GM23338 (cell line): ENCODE measurements at regions not wholly inside any gene's neighbourhood (a gene's known extent, or its start where the extent isn't known, plus 50 kb on each side); places are given as distances from the start of the nearest gene placed in this dataset.

Experiments
- CREB1 ChIP-seq: fragments of 250-450 bp; sonication (Bioruptor Pico); IDR thresholded peaks from 2 replicates; pipeline ENCODE4 v1.5.0; 2020; ENCODE audit warnings: low read depth, mild to moderate bottlenecking, moderate library complexity
- ETS1 ChIP-seq: IDR thresholded peaks from 2 replicates; pipeline ENCODE4 v1.6.1; 2016; ENCODE audit warnings: antibody characterized with exemption
- EZH2 ChIP-seq: fragments of 200-600 bp; sonication (generic); IDR thresholded peaks from one replicate; pipeline ENCODE4 v1.8.0; 2017; ENCODE audit warnings: antibody characterized with exemption, mild to moderate bottlenecking, low read depth; ENCODE audit not compliant: unreplicated experiment
- EZH2phosphoT487 ChIP-seq: fragments of 200-600 bp; sonication (generic); IDR thresholded peaks from one replicate; pipeline ENCODE4 v1.8.1; 2018; ENCODE audit warnings: antibody characterized with exemption; ENCODE audit not compliant: unreplicated experiment
- JUNB ChIP-seq: IDR thresholded peaks from one replicate; pipeline ENCODE4 v1.6.1; 2016; ENCODE audit warnings: antibody characterized with exemption; ENCODE audit not compliant: unreplicated experiment
- NANOG ChIP-seq: IDR thresholded peaks from 2 replicates; pipeline ENCODE4 v1.6.1; 2016; ENCODE audit warnings: antibody characterized with exemption, borderline replicate concordance
- POLR2AphosphoS5 ChIP-seq: IDR thresholded peaks from 2 replicates; pipeline ENCODE4 v1.6.1; 2016; ENCODE audit warnings: antibody characterized with exemption, low read depth
- STAT1 ChIP-seq: IDR thresholded peaks from one replicate; pipeline ENCODE4 v1.6.1; 2016; ENCODE audit warnings: antibody characterized with exemption; ENCODE audit not compliant: unreplicated experiment
- ZNF114 ChIP-seq: fragments of 250-450 bp; sonication (Bioruptor Pico); IDR thresholded peaks from 2 replicates; pipeline ENCODE4 v1.5.0; 2020; ENCODE audit warnings: mild to moderate bottlenecking, moderate library complexity
- TF ChIP-seq, protein P1 (sequence below), 2 experiments: fragments of 200-600 bp in 1 of 2; sonication (generic) in 1 of 2; conservative IDR thresholded peaks; 2 replicates each; pipeline versions ENCODE4 v1.5.1 to v1.6.1; 2016 to 2017; ENCODE audit warnings: antibody characterized with exemption in 2 of 2, low read depth in 2 of 2, mild to moderate bottlenecking in 2 of 2, moderate library complexity in 1 of 2
- TF ChIP-seq, protein P2 (sequence below): fragments of 250-450 bp; sonication (Bioruptor Pico); IDR thresholded peaks from 2 replicates; pipeline ENCODE4 v1.5.0; 2020; ENCODE audit warnings: mild to moderate bottlenecking, moderate library complexity
- TF ChIP-seq, protein P3 (sequence below): IDR thresholded peaks from one replicate; pipeline ENCODE4 v1.6.1; 2018; ENCODE audit warnings: antibody characterized with exemption; ENCODE audit not compliant: unreplicated experiment

DNA sequence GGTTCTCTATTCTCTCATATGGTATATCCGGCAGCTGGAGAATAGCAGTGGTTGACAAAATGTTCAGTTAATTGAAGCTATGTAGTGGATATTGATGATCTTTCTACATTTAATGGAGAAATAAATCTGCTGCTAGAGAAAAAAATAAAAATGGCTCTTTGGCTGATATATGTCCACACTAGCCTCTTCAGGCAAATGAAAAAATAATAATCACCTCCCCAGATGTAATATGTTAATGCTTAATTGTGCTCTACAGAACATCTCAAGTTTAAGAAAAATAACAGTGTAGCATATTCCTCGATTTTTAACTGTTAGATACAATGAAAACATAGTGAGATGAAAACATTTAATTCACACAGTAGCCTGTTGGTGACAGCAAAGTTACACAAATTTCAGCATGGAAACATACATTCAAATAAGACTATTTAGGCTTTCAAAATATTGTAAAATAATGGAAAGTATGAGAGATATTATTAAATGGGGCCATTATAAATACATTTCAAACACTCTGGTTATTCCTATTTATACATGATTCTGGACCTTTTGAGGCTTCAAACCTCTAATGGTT lies 543.0 kb downstream of the MAT2B start:
- TF ChIP-seq POLR2AphosphoS5: no peak
- TF ChIP-seq, protein P1, sequence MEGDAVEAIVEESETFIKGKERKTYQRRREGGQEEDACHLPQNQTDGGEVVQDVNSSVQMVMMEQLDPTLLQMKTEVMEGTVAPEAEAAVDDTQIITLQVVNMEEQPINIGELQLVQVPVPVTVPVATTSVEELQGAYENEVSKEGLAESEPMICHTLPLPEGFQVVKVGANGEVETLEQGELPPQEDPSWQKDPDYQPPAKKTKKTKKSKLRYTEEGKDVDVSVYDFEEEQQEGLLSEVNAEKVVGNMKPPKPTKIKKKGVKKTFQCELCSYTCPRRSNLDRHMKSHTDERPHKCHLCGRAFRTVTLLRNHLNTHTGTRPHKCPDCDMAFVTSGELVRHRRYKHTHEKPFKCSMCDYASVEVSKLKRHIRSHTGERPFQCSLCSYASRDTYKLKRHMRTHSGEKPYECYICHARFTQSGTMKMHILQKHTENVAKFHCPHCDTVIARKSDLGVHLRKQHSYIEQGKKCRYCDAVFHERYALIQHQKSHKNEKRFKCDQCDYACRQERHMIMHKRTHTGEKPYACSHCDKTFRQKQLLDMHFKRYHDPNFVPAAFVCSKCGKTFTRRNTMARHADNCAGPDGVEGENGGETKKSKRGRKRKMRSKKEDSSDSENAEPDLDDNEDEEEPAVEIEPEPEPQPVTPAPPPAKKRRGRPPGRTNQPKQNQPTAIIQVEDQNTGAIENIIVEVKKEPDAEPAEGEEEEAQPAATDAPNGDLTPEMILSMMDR (conservative IDR thresholded peaks at IDR 0.05; ENCODE audit: low read depth in 2 of 2): peak in 1 of 2 experiments; percentile 50; a peak in 3 of 4 replicates
- TF ChIP-seq EZH2: no peak
- TF ChIP-seq, protein P2, sequence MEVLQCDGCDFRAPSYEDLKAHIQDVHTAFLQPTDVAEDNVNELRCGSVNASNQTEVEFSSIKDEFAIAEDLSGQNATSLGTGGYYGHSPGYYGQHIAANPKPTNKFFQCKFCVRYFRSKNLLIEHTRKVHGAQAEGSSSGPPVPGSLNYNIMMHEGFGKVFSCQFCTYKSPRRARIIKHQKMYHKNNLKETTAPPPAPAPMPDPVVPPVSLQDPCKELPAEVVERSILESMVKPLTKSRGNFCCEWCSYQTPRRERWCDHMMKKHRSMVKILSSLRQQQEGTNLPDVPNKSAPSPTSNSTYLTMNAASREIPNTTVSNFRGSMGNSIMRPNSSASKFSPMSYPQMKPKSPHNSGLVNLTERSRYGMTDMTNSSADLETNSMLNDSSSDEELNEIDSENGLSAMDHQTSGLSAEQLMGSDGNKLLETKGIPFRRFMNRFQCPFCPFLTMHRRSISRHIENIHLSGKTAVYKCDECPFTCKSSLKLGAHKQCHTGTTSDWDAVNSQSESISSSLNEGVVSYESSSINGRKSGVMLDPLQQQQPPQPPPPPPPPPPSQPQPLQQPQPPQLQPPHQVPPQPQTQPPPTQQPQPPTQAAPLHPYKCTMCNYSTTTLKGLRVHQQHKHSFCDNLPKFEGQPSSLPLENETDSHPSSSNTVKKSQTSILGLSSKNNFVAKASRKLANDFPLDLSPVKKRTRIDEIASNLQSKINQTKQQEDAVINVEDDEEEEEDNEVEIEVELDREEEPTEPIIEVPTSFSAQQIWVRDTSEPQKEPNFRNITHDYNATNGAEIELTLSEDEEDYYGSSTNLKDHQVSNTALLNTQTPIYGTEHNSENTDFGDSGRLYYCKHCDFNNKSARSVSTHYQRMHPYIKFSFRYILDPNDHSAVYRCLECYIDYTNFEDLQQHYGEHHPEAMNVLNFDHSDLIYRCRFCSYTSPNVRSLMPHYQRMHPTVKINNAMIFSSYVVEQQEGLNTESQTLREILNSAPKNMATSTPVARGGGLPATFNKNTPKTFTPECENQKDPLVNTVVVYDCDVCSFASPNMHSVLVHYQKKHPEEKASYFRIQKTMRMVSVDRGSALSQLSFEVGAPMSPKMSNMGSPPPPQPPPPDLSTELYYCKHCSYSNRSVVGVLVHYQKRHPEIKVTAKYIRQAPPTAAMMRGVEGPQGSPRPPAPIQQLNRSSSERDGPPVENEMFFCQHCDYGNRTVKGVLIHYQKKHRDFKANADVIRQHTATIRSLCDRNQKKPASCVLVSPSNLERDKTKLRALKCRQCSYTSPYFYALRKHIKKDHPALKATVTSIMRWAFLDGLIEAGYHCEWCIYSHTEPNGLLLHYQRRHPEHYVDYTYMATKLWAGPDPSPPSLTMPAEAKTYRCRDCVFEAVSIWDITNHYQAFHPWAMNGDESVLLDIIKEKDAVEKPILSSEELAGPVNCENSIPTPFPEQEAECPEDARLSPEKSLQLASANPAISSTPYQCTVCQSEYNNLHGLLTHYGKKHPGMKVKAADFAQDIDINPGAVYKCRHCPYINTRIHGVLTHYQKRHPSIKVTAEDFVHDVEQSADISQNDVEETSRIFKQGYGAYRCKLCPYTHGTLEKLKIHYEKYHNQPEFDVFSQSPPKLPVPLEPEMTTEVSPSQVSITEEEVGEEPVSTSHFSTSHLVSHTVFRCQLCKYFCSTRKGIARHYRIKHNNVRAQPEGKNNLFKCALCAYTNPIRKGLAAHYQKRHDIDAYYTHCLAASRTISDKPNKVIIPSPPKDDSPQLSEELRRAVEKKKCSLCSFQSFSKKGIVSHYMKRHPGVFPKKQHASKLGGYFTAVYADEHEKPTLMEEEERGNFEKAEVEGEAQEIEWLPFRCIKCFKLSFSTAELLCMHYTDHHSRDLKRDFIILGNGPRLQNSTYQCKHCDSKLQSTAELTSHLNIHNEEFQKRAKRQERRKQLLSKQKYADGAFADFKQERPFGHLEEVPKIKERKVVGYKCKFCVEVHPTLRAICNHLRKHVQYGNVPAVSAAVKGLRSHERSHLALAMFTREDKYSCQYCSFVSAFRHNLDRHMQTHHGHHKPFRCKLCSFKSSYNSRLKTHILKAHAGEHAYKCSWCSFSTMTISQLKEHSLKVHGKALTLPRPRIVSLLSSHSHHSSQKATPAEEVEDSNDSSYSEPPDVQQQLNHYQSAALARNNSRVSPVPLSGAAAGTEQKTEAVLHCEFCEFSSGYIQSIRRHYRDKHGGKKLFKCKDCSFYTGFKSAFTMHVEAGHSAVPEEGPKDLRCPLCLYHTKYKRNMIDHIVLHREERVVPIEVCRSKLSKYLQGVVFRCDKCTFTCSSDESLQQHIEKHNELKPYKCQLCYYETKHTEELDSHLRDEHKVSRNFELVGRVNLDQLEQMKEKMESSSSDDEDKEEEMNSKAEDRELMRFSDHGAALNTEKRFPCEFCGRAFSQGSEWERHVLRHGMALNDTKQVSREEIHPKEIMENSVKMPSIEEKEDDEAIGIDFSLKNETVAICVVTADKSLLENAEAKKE: no peak
- no peak for TF ChIP-seq ZNF114
- TF ChIP-seq EZH2phosphoT487: no peak
- TF ChIP-seq NANOG: no peak
- TF ChIP-seq, protein P3, sequence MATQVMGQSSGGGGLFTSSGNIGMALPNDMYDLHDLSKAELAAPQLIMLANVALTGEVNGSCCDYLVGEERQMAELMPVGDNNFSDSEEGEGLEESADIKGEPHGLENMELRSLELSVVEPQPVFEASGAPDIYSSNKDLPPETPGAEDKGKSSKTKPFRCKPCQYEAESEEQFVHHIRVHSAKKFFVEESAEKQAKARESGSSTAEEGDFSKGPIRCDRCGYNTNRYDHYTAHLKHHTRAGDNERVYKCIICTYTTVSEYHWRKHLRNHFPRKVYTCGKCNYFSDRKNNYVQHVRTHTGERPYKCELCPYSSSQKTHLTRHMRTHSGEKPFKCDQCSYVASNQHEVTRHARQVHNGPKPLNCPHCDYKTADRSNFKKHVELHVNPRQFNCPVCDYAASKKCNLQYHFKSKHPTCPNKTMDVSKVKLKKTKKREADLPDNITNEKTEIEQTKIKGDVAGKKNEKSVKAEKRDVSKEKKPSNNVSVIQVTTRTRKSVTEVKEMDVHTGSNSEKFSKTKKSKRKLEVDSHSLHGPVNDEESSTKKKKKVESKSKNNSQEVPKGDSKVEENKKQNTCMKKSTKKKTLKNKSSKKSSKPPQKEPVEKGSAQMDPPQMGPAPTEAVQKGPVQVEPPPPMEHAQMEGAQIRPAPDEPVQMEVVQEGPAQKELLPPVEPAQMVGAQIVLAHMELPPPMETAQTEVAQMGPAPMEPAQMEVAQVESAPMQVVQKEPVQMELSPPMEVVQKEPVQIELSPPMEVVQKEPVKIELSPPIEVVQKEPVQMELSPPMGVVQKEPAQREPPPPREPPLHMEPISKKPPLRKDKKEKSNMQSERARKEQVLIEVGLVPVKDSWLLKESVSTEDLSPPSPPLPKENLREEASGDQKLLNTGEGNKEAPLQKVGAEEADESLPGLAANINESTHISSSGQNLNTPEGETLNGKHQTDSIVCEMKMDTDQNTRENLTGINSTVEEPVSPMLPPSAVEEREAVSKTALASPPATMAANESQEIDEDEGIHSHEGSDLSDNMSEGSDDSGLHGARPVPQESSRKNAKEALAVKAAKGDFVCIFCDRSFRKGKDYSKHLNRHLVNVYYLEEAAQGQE: no peak
- no peak for TF ChIP-seq CREB1 (CRISPR knock-in tag)
- no peak for TF ChIP-seq JUNB
- TF ChIP-seq ETS1: no peak
- TF ChIP-seq STAT1: no peak
